ENCODE measurements at regions not wholly inside any gene's neighbourhood (a gene's known extent, or its start where the extent isn't known, plus 50 kb on each side); places are given as distances from the start of the nearest gene placed in this dataset.

DNA sequence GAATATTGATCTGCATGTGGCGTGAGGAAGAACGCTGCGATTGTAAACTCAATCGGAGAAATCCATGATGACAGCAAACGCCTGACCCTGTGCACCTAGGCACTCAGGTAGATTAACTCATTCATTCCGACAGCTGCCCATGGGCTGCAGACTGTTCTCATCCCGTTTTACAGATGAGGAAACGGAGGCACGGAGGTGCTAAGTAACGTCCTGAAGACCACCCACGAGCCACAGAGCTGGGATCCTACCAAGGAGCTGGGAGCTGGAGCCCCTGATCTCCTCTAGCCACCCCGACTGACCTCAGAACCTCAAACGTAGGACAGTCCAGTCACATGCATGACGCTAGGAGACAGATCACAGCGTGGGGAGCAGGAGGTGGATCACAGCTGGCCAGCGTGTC, 1092.7 kb downstream of the BRD1 start:
- TF ChIP-seq OSR1 (CRISPR knock-in tag; IDR thresholded peaks at IDR 0.05) (no peak), RARB (CRISPR knock-in tag; IDR thresholded peaks at IDR 0.05) (no peak), ZNF565 (CRISPR knock-in tag; conservative IDR thresholded peaks at IDR 0.05; ENCODE audit: low read depth) (no peak), ZFP30 (CRISPR knock-in tag; IDR thresholded peaks at IDR 0.05) (no peak), ARNTL (CRISPR knock-in tag; IDR thresholded peaks at IDR 0.05; ENCODE audit: borderline replicate concordance, low read depth) (no peak), TCF4 (CRISPR knock-in tag; IDR thresholded peaks at IDR 0.05; ENCODE audit: borderline replicate concordance) (no peak), PATZ1 (CRISPR knock-in tag; IDR thresholded peaks at IDR 0.05; ENCODE audit: borderline replicate concordance) (no peak), ISL1 (CRISPR knock-in tag; IDR thresholded peaks at IDR 0.05) (no peak)
- TF ChIP-seq, protein P1, sequence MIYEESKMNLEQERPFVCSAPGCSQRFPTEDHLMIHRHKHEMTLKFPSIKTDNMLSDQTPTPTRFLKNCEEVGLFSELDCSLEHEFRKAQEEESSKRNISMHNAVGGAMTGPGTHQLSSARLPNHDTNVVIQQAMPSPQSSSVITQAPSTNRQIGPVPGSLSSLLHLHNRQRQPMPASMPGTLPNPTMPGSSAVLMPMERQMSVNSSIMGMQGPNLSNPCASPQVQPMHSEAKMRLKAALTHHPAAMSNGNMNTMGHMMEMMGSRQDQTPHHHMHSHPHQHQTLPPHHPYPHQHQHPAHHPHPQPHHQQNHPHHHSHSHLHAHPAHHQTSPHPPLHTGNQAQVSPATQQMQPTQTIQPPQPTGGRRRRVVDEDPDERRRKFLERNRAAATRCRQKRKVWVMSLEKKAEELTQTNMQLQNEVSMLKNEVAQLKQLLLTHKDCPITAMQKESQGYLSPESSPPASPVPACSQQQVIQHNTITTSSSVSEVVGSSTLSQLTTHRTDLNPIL (CRISPR knock-in tag; IDR thresholded peaks at IDR 0.05; ENCODE audit: low read depth): no peak

Measured in SK-N-SH treated with all-trans-retinoic acid at 6 μM for 48 hours (cell line).